H54 (cell line): ENCODE measurements at regions not wholly inside any gene's neighbourhood (a gene's known extent, or its start where the extent isn't known, plus 50 kb on each side); places are given as distances from the start of the nearest gene placed in this dataset.
"Not testable (repeated sequence)": the region's sequence is repeated elsewhere in the genome, so short reads cannot be mapped to it uniquely, and the experiment has no call there.

ENCODE experiments used
- DNase-seq: peaks from one replicate; pipeline ENCODE4 v3.0.0; 2011; ENCODE audit warnings: low spot score, mixed read lengths; ENCODE audit not compliant: insufficient read length
- FAIRE-seq: peaks from 3 replicates; lab custom pipeline; 2011; peaks lifted over from hg19 to GRCh38; lab: Jason Lieb, UNC
- POLR2A ChIP-seq: IDR thresholded peaks from 2 replicates; pipeline ENCODE4 v1.6.1; 2011; ENCODE audit warnings: low read depth, mild to moderate bottlenecking, low read length

DNA sequence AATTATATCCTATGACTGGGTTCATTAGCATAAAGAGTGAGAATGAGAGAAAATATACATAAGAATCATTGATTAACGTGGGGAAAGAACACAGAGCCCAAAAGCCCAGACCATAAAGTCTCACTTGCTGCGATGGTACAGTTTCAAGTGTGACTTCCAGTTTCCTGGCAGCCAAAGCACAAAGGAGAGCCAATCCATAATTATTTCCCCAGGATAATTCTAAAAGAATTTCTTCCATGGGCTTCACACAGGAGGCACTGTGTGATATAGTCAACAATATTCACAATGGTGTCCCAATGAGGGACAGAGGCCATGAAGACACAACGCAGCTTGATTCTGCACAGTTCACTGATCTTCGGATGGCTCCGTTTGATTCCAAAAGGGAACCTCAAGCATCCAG is 321.6 kb downstream of the PLPP3 start:
- FAIRE-seq (no peak), DNase-seq (no peak)
- no peak for TF ChIP-seq POLR2A

DNA sequence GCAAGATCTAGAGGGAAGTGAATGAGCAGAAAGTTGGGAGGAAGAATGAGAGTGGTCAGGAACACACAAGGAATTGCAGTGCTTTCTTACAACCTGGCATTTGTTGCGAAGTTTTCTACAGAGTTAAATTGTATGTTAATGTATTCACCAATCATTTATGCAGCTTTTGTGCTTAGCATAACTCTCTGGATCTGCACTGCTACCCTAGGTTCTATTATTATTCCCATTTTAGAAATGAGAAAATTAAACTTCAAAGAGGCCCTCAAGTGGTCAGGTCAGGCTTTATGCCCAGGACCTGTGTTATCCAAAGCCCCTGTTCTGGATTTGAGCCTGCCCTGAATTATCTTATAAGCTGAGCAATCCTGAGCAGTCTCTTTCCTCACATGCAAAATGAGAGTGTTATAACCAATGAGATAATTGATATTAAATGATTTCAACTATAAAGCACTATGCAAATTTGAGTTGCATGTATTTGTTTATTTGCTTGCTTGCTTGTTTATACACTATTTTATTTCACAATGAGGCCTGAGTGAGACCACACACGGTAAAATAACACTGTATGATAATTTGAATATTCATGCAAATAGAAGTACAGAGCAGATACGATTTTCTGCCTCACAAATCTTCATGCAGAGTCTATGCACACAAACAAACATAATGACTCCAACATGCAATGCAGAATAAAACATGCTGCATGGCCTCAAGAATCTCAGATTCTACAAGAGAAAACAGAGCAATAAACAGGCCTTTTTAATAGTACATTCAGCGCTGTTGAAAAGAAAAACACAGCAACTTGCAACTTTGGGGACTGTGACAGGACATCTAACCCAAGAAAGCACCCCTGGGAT is 323.0 kb downstream of the PLPP3 start:
- no peak for FAIRE-seq
- no peak for TF ChIP-seq POLR2A
- no peak for DNase-seq

DNA sequence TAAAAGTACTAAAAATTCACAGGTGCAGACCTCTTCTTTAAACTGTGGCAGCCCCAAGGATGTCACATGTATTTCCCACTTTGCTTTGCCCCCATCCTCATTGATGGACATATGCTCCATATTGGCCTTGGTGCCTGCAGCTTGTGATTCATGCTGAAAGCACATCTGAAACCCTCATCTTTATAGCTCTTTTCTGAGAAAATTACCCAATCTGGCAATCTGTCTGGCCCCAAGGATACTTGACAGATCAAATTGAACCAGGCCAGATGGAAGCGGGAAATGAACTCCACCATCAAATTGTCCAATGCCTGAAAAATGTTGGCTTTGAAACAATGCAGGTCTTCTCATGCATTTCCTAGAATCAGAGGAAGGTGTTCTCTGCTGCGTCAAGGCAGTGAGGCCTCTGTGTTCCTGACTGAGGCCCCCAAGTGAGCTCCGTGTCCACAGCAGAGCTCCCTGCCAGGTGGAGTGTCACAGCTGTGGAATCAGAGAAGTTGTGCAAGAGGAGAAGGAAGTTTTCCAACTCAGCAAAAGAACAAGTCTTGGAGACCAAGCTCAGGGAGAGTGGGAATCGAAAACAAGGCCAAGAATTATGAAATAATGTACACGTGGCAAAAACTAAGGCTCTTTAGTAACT is 323.7 kb downstream of the PLPP3 start:
- FAIRE-seq (no peak), DNase-seq (no peak)
- TF ChIP-seq POLR2A, result no peak

DNA sequence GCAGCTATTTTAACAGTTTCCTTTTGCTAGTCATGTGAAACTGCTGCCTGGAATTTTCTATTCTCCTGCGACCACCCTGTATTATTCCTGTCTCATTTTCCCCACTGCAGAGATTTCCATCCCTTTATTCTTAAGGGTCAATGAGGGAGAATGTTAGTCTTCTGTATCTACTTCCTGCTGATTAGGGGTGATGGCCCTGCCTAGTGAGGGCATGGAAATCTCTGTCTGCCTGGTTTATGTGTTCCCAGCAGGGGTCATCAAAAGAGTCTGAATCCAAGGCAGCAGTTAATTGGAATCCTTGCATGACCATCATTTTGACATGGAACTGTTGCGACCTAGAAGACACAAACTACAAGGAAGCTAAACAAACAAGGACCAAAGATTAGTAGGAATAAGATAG is 325.2 kb downstream of the PLPP3 start:
- no peak for FAIRE-seq
- TF ChIP-seq POLR2A, result no peak

GRCh38 chr1:56250809-56251208 is 328.6 kb downstream of the PLPP3 start:
- TF ChIP-seq POLR2A, result no peak
- FAIRE-seq (no peak), DNase-seq (no peak)

More for the DNA sequence above, 325.2 kb downstream of the PLPP3 start:
- no peak for DNase-seq

DNA sequence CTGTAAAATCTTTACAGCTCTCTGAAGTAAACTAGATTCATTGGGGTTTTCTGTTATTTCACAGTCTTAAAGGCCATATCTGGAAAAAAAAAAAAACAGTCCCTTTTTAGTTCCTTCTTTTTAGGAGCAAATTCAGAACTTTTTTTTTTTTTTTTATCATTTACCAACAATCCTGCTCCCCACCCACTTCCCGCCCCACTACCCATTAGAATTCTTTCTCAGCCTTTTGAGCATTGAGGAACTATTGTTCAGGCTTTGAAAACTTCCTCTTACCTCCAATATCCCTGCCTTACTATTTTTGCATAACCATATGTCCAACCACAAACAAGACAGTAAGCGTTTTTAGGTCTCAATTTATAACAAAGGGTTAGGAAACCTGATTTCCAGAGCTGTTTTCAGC is 330.1 kb downstream of the PLPP3 start:
- no peak for TF ChIP-seq POLR2A
- FAIRE-seq (no peak), DNase-seq (no peak)

DNA sequence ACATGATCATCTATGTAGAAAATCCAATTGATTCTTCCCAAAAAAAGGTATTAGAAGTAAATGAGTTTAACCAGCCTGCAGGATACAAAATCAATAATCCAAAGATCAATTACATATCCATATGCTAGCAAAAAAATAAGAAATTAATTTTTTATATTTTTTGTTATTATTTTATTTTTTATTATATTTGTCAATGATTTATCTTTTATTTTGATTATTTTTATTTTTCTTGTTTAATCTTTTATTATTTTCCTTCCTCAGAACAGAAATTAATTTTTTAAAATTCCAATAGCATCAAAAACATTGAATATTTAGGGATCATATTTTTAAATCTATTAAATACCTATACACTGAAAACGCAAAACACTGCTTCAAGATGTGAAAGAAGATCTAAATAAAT is 331.2 kb downstream of the PLPP3 start:
- FAIRE-seq (no peak), DNase-seq (no peak)
- no peak for TF ChIP-seq POLR2A

DNA sequence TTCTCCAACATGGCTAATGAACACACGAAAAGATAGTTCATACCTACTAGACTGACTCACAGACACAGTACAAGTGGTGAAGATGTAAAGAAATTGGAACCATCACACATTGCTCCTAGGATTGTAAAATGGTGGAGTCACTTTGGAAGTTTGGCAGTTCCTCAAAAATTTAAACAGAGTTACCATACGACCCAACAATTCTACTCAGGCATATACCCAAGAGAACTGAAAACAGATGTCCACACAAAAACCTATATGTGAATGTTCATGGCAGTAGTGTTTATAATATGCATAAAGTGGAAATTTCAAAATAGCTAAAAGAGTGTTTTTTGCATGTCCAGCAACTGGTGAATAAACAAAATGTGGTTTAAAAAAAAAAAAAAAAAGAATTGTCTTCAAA is 332.6 kb downstream of the PLPP3 start:
- FAIRE-seq, DNase-seq: not testable (repeated sequence)

GRCh38 chr1:56240400-56240799 is 339.0 kb downstream of the PLPP3 start:
- no peak for TF ChIP-seq POLR2A
- DNase-seq, result no peak
- no peak for FAIRE-seq

- FAIRE-seq, result no peak
- no peak for DNase-seq
- no peak for TF ChIP-seq POLR2A
Measured at GRCh38 chr1:56237491-56238064, 341.8 kb downstream of the PLPP3 start.

GRCh38 chr1:56236688-56237087 is 342.7 kb downstream of the PLPP3 start:
- FAIRE-seq, result no peak

DNA sequence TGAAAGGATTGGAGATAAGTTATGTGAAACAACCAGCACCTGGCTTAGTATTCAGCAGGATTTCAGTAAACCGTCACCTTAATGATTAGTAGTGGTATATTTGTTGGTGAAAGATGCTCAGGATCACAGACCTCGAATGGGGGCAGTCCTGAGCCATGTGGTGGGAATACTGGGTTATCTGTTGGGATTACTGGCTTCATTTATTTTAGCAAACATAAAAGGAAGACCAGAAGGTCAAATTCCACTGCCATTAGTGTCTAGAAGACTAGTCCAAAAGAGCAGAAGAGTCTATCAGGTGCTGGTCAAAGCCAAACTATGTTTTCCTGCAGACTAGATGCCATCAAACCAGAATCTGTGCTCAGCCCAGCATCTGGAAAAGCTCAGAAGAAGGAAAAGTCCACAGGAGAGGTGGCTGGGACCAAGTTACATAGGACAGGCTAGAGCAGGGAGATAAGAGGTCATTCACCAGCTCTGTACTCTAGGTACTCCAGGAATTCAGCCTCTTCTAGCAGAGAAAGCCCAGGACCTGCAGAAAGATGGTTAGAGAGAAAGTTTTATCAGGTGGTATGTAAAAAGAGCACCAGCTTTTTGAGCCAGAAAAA is 343.4 kb downstream of the PLPP3 start:
- DNase-seq (no peak), FAIRE-seq (no peak)
- no peak for TF ChIP-seq POLR2A

More at GRCh38 chr1:56236688-56237087, 342.7 kb downstream of the PLPP3 start:
- no peak for TF ChIP-seq POLR2A
- no peak for DNase-seq

DNA sequence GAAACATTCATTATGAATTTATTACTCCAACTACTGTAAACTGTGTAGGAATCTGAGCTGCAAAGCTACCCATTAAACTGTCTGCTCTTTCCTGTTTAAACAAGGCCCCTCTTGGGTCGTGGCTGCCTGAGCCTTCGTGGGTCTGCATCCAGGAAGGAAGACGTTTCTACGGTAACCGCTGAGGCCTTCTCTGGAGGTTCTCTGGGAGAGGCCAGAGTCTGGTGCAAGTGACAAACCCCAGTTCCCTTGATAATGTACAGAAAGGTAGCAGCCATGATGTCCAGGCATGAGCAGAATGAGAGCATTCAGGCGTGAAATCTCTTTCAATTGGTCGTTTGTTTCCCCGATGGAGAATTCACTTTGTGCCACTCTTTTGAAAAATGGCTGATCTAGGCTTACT is 350.2 kb downstream of the PLPP3 start:
- FAIRE-seq (no peak), DNase-seq (no peak)
- TF ChIP-seq POLR2A, result no peak

DNA sequence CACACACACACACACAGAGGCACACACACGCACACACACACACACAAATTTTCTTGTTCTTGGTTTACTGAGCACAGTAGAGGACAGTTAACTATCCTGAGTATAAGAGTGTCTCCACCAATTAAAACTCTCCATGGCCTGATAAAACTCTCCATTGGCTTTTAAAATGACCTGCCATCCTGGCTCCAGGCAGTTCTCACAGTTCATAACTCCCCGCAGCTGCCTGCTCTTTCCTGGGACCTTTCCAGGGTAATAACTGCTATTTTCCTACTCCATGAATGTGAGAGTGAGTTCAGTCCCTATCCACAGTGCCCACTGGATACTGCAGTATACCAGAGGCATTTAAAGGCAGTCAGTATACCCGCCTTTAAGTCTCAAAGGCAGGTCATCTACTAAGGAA is 351.5 kb downstream of the PLPP3 start:
- no peak for DNase-seq
- no peak for TF ChIP-seq POLR2A
- no peak for FAIRE-seq
